A172 (cell line): ENCODE measurements at regions not wholly inside any gene's neighbourhood (a gene's known extent, or its start where the extent isn't known, plus 50 kb on each side); places are given as distances from the start of the nearest gene placed in this dataset.

Experiments used
- DNase-seq: peaks from one replicate; pipeline ENCODE4 v3.0.0-alpha.2; 2015; ENCODE audit warnings: low spot score

DNA sequence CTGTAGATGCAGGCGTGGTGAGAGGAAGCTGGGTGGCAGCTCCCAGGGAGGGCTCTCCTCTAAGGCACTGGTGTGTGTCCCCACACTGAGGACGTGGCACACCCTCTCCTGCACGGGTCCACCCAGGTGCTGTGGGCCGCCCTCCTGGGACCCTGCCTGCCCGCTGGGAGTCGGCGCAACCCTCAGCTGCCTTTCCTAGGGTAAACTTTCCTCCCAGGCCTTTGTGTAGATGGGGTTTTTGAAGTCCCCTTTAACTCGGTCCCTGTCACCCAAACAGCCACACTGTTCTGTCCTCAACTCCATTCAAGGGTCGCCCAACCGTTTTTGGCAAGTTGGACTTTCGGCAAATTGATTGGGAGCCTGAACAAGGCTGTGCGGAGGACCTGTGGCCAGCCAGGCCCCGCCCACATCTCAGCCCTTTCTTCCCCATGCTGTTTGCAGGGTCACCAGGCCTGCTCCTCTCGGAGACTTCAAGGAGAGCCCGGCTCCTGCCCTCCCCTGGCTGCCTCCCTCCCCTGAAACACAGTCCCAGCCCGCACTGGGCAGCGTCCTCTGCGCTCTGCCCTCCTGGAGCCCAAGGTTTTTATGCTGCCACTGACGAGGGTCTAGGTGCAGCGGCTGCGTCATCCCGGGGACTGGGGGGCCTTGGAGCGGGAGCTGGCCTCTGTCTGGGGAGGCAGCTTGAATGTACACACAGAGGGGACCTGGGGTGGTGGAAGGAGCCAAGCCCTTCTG, 1126.2 kb downstream of the BRD1 start:
- no peak for DNase-seq

DNA sequence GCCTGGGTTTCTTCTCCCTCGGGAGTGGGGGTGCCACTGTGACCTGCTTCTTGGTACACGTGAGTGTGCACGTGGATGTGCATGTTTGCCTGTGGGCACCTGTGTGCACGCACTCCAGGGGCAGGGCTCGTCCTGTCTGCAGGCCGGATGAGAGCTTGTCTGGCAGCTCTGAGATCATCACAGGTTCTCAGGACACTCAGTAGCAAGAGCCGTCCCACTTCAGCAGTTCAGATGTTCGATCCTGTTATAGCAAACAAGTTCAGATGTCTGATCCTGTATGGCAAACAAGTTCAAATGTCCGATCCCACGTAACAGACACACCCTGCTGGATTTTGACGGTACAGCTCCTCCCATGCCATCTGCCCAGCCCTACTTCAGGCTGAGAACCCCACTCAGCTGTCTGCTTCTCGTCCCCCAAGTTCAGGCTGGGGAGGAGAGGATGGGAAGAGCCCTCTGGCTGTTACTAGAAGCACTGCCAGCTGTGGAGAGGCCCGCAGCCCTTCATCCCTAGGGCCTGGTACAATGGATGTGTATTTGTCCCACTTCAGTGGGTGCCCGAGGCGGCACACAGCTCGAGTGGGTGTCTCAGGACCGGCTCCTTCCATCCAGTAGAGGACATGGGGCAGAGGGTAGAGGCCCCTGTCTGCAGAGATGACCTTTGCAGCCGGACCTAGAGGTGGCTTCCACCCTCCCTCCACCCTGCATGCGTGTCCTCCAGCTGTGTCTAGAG, 1126.9 kb downstream of the BRD1 start:
- DNase-seq, result no peak

DNA sequence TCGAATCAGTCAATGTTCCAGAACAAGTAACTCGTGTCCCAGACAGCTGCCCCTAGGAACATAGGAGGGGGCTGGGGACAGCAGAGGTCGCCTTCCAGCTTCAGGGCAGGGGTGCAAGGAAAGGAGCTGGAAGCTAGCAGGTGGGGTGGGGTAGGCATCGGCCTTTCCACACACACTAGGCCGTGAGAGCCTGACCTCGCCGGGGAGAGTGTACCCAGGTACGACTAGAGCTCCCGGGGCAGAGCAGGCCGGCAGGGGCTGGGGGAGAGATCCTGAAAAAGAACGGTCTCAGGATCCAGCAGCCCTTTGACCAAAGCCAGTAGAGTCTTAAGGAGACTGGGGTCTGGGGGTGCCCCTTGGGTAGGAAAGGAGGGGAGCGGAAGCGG, 1127.5 kb downstream of the BRD1 start:
- no peak for DNase-seq

DNA sequence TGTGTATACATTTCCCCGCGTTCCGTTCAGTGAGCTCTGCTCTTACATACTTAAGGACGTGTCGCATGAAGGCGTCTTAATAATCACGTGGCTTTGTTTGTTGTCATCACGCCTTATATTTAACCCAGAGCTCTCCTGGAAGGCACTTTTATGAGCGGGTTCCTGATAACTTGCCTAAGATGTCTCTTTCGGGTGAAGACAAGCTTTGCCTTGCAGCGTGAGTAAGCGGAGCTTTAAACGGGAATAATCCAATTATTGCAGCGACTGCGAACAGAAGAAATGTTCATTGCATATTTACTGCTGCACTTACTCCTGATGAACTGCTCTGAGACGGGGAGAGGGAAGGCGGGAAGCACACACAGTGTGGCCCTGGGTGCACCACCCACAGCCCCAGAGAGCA, 1128.2 kb downstream of the BRD1 start:
- no peak for DNase-seq

DNA sequence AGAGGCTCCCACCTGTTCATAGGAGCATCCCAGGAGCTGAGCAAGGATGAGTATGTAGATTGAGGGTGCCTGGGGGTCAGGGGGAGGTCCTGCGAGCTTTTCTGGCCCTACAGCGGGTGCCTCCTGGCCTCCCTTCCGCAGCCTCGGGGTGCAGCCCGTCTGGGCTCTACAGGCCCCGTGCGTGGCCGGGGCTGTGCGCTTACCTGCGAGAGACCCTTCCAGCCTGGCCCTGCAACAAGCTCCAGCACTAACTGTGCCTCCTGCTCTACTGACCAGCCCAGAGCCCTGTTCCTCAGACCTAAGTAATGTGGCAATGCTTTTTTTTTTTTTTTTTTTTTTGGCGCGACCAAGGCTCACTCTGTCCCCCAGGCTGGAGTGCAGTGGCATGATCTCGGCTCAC, 1129.1 kb downstream of the BRD1 start:
- no peak for DNase-seq

DNA sequence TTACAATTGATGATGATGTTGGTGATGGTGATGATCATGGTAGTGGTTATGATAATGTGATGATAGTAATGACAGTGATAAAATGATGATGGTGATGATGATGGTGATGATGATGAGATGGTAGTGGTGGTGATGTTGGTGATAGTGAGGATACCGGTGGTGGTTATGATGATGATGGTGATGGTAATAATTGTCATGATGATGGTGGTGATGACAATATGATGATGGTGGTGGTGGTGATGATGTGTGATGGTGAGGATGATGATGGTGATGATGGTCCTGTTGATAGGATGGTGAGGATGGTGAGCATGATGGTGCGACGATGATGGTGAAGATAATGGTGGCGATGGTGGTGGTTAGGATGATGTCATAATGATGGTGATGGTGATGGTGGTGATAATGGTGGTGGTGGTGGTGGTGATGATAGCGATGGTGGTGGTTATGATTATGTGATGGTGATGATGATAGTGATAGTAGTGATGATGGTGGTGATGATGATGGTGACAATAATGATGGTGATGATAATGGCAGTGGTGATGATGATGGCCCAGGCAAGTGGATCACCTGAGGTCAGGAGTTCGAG, 1129.9 kb downstream of the BRD1 start:
- no peak for DNase-seq

DNA sequence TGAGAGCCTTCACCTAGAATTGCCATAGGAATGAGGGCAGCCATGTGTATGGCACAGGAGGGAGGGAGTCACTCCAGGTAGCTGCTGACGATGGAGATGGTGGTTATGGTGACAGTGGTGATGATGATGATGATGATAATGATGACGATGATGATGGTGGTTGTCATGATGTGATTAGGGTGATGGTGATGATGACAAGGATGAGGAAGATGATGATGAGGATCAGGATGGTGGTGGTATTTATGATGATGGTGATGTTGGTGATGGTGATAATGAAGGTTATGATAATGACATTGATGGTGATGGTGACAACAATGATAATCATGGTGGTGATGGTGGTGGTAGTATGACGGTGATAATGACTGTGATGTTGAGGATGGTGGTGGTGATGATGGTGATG, 1130.5 kb downstream of the BRD1 start:
- no peak for DNase-seq

DNA sequence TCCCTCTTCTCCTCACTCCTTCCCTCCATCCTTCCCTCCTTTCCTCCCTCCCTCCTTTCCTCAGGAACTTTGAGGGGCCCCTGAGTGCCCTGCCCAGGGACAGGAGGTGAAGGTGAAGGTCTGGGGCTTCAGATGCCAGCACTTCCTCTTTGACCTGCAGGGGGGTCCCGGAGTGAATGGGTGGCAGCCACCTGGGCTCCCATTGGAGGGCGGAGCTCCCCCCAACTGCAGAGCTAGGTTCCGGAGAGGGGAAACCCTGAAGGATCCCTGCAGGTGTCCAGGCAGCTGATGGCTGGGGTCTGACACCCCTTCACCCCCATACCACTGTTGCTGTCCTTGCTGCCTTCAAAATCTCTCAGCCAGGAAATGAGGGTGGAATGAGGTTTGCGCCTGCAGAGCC, 1131.3 kb downstream of the BRD1 start:
- no peak for DNase-seq

DNA sequence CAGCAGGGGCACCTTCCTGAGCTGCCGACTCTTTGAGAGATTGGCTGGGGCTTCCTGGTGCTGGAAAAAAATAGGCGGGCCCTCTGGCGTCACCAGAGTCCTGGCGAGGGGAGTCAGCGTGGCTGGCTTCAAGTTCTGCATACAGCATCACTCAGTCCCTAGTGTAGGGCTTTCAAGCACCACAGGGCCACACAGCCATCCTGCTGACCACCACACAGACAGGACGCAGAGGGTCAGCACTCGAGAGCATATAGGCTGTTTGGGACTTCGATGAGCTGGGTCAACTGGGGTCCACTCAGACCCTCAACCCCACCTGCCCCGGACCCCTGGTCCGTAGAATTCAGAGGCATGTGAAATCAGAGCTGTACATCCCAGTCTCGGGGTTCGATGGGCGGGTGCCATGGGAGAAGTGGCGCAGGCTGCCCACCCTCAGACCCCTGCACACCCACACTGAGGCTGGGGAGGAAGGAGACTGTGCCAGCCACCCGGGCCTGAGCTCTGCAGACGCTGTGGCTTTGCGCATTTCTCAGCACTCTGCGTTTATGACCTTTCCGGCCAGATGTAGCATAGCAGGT, 1131.9 kb downstream of the BRD1 start:
- DNase-seq, result no peak

DNA sequence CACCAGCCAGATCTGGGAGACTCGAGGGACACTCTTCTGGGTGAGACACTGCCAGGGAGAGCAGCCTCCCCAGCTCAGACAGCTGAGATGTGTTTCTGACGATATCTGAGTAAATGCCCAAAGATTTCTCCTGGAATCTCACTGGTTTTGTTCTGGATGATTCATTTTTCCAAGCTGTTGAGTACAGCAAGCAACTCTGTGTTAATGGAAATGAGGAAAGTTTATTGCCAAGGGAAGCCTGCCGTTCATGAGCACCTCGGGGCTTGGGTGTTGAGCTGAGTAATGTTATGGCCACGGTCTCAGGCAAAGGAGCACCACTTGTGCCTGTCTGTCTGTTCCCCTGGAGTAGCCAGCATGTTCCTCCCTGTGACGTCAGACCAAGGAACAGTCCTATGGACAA, 1132.4 kb downstream of the BRD1 start:
- no peak for DNase-seq

DNA sequence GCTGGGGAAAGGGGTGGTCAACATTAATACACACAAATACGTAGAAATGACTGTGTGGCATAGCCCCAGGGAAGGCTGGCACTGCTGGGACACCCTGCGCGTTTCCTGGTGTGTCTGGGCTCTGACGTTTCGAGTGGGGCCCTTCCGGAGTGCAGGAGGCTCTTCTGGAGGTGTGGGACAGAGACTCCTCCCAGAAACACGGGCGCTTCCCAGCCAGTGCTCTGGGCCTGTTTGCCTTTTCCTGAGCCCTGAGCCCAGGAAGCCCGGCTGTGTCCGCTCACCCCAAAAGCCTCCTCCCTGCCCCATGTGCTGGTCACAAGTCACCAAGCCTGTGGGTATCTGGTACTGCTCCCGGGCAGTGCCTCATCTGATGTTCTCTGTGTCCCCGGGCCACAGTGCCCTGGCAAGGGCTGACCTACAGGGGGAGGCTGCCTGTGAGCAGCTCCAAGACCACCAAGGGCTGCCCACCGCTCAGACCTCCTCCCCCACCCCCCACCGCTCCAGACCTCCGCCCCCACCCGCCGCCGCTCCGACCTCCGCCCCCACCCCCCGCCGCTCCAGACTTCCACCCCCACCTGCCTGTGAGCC, 1133.3 kb downstream of the BRD1 start:
- no peak for DNase-seq

DNA sequence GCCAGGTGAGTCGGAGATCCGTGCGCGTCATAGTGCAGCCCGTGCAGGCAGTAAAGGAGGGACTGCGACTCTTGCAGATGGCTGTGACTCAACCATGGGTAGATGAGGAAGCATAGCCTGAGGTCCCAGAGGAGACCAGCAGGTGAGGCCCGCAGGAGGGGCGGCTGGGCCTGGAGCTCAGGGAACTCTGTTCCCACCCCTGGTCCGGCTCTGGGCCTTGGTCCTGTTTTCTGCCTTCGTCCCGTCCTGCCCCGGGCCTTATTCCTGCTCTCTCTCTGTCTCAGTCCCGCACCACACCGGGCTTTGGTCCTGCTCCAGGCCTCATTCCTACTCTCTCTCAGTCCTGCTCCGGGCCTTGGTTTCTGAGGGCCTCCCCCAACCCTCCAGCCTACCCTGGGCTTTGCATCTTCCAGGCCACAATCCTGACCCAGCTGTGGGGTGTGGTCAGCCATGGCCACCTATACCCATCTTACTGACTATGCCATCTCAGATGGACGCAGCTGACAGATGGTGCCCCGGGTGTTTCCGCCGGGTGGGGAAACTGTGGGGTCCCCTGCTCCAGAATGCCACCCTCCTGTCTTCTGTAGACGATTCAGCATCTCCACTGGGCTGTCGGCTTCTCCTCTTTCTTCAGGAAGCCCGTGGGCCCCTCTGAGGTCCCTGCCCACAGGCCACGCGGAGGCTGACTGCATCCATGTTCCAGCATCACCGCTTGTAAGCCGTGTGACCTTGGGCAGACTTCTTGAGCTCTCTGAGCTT, 1134.1 kb downstream of the BRD1 start:
- no peak for DNase-seq

DNA sequence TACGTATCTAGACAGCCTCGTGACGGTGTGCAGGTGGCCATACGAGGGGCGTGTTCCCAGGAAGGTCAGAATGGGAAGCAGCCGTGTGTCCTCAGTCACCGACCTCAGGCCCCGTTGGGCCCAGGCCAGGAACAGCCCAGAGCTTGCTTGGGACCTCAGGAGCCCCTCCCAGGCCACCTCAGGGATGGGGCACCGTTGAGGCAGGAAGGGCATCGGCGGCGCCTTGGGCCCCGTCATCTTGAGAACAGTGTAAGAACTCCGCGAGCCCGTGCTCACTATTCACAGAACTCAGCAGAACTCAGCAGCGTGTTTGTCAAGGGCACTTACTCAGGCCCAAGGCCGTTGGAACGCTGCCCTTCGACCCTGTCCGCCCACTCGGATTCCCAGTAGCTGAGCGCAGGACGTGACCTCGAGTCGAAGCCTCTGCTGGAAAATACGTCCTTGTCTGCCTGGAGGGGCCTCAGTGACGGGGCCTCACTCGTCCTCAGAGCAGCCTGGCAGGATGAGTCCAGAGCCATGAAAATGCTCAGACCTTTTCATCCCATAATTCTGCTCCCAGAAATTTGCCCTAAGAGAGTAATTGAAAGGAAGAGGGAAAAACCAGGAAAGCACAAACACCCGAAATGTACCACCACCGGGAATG, 1134.8 kb downstream of the BRD1 start:
- no peak for DNase-seq

DNA sequence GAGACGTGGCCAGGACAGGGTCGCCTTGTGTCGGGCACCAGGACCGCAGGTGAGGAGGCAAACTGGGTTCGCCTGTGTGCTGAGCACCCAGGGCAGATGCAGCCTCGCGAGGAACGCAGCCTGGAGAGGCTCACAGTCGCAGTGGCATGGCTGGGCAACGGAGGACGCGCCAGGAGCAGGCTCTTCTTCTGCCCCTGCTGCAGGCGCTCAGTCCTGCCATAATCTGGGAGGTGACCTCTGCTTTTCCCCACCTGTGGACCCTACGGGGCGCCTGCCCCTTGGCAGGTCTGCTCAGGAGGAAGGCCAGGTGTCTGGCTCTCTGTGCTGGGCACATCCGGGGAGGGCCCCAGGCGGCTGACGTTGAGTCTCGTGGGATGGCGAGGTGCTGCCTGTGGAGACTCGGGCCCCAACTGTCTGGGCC, 1136.2 kb downstream of the BRD1 start:
- DNase-seq, result no peak

DNA sequence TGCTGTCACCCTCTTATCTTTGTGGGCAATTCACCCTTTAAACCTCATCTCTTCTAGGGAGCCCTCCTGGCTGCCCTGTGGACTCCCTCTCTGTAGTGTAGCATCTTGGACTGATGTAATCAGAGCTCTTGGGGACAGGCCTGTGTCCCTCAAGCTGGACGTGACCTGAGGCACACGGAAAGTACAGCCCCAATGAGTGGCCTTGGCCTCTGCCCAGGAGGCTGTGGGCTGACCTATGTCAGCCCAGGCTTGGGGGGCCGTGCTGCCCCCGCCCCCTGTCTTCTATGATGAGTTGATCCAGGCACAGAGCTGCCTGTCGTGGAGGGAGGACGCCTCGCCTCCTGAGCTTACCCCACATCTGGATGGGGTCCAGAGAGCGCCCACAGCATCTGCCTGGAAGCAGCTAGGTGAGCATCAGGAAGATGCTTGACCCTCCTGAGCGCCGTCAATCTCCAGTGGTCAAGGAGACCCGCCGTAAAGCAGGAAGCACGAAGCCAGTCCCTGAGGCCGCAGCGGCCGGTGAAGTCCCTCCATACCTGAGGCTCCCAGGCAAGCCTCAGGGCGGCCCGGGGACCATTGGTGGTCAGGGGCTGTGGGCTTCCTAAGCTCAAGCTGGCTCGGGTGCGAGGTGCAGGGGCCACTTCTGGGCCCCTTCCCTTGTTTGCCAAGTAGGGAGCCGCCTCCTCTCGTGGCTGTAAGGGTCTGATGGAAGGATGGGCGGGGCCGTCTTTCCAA, 1136.9 kb downstream of the BRD1 start:
- DNase-seq, result no peak

DNA sequence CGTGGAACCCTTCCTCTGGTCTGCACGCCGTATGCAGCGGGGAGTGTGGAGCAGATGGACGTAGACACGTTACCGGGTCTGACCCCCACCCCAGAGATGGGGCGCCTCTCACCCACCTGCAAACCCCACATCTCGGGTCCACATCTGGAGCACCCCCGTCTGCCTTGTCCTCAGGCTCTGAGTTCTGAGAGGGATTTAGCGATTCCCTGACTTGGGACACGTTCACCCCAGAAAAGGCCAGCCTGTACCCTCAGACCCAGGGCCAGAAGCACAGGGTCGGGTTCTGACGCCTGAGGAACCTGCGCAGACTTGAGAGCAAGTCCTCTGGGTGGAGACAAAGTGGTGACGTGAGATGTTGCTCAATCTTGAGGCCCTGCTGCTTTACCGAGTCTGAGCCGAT, 1138.5 kb downstream of the BRD1 start:
- DNase-seq, result no peak

DNA sequence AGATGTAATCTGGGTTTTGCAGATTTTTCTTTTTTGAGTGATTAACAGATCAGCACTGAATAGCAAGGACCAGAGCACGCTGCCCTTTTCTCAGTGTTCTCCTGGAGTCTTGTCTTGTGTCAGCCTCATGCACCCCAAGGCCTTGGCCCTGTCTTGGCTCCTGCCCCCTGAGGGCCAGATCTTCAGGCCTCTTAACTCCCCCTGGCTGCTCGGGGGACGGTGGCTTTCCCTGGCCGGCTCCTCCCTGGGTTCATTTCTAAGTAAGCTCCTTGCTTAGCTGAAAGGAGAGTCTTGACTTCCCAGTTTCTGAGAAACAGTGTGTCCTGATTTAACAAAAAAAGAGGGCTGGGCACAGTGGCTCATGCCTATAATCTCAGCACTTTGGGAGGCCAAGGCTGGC, 1139.3 kb downstream of the BRD1 start:
- DNase-seq, result no peak

DNA sequence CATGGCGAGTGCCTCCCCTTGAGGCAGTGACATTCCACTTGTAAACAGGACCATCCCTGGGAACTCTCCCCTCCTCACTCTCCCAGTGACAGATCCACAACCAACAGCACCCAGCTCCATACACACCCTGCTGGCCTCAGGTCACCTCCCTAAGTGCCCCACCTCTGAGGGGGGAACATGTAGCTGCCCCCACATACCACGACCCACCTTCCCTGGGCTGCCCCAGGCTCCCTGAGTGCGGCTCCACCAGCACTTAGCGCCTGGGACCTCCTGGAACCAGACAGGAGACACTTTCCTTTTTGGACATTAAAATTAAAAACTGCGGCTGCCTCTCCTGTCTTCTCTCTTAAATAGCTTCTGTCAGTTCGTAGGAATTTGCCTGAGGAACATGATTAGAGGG, 1140.1 kb downstream of the BRD1 start:
- DNase-seq, result no peak

DNA sequence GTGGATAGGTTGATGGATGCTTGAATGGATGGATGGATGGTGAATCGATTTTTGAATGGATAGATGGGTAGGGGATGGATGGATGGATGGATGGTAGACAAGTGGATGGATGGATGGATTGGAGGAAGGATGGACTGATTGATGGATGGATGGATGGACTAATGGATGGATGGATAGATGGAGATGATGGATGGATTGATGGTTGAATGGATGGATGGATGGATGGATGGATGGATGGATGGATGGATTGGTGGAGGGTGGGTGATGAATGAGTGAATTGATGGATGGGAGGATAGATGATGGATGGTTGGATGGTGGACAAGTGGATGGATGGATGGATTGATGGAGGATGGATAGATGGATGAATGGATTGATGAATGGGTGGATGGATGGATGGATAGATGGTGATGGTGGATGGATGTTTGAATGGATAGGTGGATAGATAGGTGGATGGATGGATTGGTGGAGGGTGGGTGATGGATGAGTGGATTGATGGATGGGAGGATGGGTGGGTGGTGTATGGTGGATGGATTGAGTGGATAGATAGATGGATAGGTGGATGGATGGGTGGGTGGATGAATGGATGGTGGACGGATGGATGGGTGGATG, 1140.9 kb downstream of the BRD1 start:
- DNase-seq, result no peak

DNA sequence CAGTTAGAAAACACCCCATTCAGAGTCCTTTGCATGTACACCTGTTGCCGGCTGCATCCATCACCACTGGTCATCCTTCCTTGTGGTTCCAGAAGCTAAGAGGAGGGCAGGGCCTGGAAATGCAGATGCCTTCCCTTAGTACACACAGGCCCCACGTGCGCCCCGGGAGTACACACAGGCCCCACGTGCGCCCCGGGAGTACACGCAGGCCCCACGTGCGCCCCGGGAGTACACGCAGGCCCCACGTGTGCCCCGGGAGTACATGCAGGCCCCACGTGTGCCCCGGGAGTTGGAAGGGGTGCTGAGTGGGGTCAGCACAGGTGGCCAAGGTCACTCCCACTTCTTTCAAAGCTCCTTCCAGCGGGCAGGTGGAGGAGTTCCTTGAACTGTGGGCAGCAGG, 1141.9 kb downstream of the BRD1 start:
- DNase-seq, result no peak
